Fibroblast of mammary gland (primary cell): ENCODE measurements at regions not wholly inside any gene's neighbourhood (a gene's known extent, or its start where the extent isn't known, plus 50 kb on each side); places are given as distances from the start of the nearest gene placed in this dataset.

ENCODE experiments used
- DNase-seq: peaks from one replicate; pipeline ENCODE4 v3.0.0-alpha.2; 2010; ENCODE audit warnings: low read depth
- H3K4me3 ChIP-seq: 2 replicates; pipeline ENCODE4 v1.5.1; 2011; ENCODE audit warnings: low read depth, mild to moderate bottlenecking, low read length, moderate library complexity; ENCODE audit not compliant: control insufficient read depth
- TF ChIP-seq, protein P1 (sequence below): conservative IDR thresholded peaks from 2 replicates; pipeline ENCODE4 v1.5.1; 2011; ENCODE audit warnings: low read depth, low read length, inconsistent platforms; ENCODE audit not compliant: control insufficient read depth, insufficient read depth

DNA sequence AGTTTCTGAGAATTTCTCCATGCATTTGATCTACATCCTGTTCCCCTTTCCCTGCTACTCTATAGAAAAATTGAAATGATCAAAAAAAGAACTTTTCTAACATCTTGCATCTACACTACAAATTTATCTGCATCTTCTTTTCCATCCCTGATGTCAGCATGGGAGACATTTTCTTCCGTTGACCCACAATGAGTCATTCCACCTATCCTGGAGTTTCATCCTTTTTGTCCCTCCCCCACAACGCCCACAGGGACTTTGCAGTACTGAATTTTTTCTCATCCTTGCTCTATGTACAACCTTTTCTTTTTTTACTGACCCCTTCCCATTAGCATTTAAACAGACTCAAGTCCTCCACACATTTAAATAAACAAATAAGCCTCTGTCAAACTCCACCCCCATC lies 112.2 kb upstream of the MROH9 start:
- TF ChIP-seq, protein P1, sequence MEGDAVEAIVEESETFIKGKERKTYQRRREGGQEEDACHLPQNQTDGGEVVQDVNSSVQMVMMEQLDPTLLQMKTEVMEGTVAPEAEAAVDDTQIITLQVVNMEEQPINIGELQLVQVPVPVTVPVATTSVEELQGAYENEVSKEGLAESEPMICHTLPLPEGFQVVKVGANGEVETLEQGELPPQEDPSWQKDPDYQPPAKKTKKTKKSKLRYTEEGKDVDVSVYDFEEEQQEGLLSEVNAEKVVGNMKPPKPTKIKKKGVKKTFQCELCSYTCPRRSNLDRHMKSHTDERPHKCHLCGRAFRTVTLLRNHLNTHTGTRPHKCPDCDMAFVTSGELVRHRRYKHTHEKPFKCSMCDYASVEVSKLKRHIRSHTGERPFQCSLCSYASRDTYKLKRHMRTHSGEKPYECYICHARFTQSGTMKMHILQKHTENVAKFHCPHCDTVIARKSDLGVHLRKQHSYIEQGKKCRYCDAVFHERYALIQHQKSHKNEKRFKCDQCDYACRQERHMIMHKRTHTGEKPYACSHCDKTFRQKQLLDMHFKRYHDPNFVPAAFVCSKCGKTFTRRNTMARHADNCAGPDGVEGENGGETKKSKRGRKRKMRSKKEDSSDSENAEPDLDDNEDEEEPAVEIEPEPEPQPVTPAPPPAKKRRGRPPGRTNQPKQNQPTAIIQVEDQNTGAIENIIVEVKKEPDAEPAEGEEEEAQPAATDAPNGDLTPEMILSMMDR = no peak
- peak; percentile 54 for DNase-seq
- no peak overlapping the region for H3K4me3 ChIP-seq

DNA sequence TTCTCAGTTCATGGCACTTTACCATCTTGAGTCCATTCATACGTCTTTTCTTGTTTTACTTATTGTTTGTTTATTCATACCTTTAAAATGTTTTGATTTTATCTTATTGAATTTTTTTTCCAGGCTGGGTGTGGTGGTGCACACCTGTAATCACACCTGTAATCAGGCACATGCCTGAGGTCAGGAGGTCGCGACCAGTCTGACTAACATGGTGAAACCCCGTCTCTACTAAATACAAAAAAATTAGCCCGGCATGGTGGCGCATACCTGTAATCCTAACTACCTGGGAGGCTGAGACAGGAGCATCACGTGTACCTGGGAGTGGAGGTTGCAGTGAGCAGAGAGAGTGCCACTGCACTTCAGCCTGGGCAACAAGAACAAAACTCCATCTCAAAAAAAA lies 104.1 kb upstream of the MROH9 start:
- TF ChIP-seq, protein P1 = no peak
- no peak overlapping the region for H3K4me3 ChIP-seq
- no peak for DNase-seq

DNA sequence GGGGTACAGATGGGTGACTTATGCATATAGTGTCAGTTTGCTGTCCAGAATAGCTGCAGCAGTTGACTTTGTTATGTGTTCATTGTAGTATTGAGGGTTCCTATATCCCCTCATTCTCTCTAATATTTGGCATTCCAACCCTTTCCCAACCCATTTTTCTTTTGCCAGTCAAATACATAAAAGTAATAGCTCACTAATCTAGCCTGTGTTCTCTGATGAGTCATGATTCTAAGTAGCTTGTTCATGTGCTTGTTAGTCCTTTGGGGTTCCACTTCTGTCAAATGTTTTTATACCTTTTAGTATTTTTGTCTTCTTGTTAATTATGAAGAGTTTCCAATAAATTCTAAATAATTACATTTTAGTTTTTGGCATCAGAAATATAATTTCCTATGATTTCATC lies 99.2 kb upstream of the MROH9 start:
- TF ChIP-seq, protein P1 = no peak
- DNase-seq = peak; percentile 52
- no peak overlapping the region for H3K4me3 ChIP-seq

DNA sequence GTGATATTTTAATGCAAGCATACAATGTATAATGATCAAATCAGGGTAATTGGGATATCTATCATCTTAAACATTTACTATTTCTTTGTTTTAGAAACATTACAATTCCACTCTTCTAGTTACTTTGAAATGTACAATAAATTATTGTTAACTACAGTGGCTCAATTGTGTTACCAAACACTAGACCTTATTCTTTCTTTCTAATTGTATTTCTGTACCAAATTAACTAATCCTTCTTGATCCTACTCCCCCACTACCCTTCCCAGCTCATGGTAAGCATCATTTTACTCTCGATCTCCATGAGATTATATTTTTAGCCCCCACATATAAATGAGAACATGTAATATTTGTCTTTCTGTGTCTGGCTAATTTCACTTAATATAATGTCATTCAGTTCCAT lies 95.0 kb upstream of the MROH9 start:
- H3K4me3 ChIP-seq = no peak overlapping the region
- no peak for DNase-seq
- TF ChIP-seq, protein P1 = no peak

DNA sequence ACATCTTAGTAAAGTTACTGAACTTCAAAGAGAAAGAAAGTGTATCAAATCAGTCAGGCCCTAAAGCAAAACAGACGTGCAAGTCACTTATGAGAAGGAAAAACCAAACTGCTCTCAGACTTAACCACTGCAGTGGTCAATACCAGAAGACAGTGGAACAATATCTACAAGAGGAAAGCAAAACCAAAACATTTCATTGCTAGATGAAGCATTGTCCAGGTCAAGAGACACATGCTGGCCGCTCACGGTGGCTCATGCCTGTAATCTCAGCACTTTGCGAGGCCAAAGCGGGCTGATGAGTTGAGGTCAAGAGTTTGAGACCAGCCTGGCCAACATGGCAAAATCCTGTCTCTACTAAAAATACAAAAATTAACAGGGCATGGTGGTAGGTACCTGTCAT lies 82.0 kb upstream of the MROH9 start:
- TF ChIP-seq, protein P1 = no peak
- no peak overlapping the region for H3K4me3 ChIP-seq
- no peak for DNase-seq

DNA sequence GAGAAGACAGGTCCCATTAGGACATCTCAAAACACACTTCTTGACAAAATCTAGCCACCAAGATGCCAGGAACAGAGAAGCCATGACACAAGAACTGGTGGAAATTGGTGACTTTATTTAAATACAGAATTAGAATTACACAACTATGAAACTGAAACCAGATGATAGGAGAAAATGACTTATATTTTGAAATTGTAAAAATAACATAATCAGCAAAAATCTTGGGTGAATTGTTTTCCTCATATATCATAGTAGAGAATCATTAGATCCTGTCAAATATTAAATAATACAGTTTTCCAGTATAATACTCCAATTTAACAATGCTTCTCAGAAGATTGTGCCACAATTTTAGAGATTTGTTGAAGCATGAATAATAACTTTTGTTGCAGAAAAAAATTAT lies 81.5 kb upstream of the MROH9 start:
- TF ChIP-seq, protein P1 = no peak
- DNase-seq = no peak

DNA sequence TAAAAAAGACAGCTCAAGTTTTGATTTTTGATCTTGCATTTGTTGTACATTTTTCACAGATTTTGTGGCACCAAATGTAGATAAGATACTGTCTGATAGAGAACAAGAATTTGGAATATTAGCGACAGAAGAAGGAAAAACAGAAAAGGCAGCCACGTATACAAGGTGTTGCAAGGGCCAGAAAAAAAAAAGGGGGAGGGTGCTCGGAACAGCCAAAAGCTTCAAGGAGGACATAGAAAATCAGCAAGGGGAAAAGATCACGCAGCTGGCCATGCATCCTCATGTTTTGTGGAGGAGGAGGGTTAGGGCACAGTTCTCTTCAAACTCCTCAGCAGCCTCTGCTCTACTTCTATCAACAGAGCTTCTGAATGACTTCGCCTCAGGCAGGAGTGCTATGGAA lies 80.7 kb upstream of the MROH9 start:
- DNase-seq = no peak
- no peak overlapping the region for H3K4me3 ChIP-seq
- TF ChIP-seq, protein P1 = no peak

More for the DNA sequence above, 81.5 kb upstream of the MROH9 start:
- H3K4me3 ChIP-seq = no peak overlapping the region
